ENCODE measurements at regions not wholly inside any gene's neighbourhood (a gene's known extent, or its start where the extent isn't known, plus 50 kb on each side); places are given as distances from the start of the nearest gene placed in this dataset.

DNA sequence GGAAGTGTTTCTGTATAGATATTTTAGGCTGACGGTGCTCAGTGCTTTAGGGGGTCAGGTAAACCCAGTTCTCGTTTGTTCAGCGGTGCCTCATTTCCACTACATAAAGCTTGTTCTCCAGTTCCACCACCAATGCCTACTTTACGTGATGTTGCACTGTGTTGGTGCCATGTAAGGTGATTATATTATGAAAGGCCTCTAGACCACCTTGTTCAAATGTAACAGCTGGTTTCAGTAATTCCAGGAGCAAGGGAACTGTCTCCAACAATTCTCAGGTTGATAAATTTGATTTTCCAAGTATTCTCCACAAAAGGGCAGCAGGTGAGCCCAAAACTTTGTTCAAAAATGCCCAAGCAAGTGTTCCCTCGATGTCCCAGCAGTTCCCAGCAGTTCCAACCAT, 83.7 kb upstream of the SEPTIN5 start:
- TF ChIP-seq POLR2A (IDR thresholded peaks at IDR 0.05; ENCODE audit: control extremely low read depth in 1 of 2, low read depth in 2 of 2, low read length in 2 of 2) (no peak), ASH2L (IDR thresholded peaks at IDR 0.05; ENCODE audit: low read length) (no peak), EP300 (IDR thresholded peaks at IDR 0.05; ENCODE audit: borderline replicate concordance in 1 of 2, low read depth in 2 of 2, low read length in 2 of 2) (no peak), RFX5 (IDR thresholded peaks at IDR 0.05; ENCODE audit: borderline replicate concordance, low read depth, low read length) (no peak), MAX (IDR thresholded peaks at IDR 0.05) (no peak), KDM5A (IDR thresholded peaks at IDR 0.05; ENCODE audit: low read length) (no peak), ATF3 (IDR thresholded peaks at IDR 0.05; ENCODE audit: insufficient read depth, low read depth, low read length) (no peak), CEBPB (IDR thresholded peaks at IDR 0.05; ENCODE audit: low read depth, low read length) (no peak), BRCA1 (IDR thresholded peaks at IDR 0.05; ENCODE audit: low read depth, low read length) (no peak), POLR2AphosphoS5 (IDR thresholded peaks at IDR 0.05; ENCODE audit: low read depth, low read length) (no peak), GABPA (IDR thresholded peaks at IDR 0.05; ENCODE audit: borderline replicate concordance, insufficient read depth, low read length) (no peak), HDAC2 (IDR thresholded peaks at IDR 0.05; ENCODE audit: borderline replicate concordance in 1 of 2, low read depth in 2 of 2, low read length in 2 of 2) (no peak)
- TF ChIP-seq, protein P1, sequence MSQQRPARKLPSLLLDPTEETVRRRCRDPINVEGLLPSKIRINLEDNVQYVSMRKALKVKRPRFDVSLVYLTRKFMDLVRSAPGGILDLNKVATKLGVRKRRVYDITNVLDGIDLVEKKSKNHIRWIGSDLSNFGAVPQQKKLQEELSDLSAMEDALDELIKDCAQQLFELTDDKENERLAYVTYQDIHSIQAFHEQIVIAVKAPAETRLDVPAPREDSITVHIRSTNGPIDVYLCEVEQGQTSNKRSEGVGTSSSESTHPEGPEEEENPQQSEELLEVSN (IDR thresholded peaks at IDR 0.05) = no peak
- TF ChIP-seq, protein P2, sequence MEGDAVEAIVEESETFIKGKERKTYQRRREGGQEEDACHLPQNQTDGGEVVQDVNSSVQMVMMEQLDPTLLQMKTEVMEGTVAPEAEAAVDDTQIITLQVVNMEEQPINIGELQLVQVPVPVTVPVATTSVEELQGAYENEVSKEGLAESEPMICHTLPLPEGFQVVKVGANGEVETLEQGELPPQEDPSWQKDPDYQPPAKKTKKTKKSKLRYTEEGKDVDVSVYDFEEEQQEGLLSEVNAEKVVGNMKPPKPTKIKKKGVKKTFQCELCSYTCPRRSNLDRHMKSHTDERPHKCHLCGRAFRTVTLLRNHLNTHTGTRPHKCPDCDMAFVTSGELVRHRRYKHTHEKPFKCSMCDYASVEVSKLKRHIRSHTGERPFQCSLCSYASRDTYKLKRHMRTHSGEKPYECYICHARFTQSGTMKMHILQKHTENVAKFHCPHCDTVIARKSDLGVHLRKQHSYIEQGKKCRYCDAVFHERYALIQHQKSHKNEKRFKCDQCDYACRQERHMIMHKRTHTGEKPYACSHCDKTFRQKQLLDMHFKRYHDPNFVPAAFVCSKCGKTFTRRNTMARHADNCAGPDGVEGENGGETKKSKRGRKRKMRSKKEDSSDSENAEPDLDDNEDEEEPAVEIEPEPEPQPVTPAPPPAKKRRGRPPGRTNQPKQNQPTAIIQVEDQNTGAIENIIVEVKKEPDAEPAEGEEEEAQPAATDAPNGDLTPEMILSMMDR (IDR thresholded peaks at IDR 0.05; ENCODE audit: control extremely low read depth in 1 of 3, insufficient read depth in 1 of 3, low read depth in 1 of 3, low read length in 3 of 3) = no peak

Measured in H1 (cell line).